ENCODE measurements at regions not wholly inside any gene's neighbourhood (a gene's known extent, or its start where the extent isn't known, plus 50 kb on each side); places are given as distances from the start of the nearest gene placed in this dataset.
"Not testable (repeated sequence)": the region's sequence is repeated elsewhere in the genome, so short reads cannot be mapped to it uniquely, and the experiment has no call there.

GRCh38 chr17:53627511-53627910 is 195.2 kb upstream of the KIF2B start:
- no peaks in the 10 kb centered on the region for H3K4me1 Mint-ChIP-seq (ENCODE audit: low read depth)
- H3K4me3 Mint-ChIP-seq, result no peak overlapping the region
- no peaks in the 10 kb centered on the region for H3K27me3 Mint-ChIP-seq (ENCODE audit: low read depth)
- DNase-seq (ENCODE audit: low spot score), result no peak
- no peaks in the 10 kb centered on the region for H3K36me3 Mint-ChIP-seq (ENCODE audit: low read depth)
- peaks cover 20% of the 10 kb centered on the region for H3K9me3 Mint-ChIP-seq
- H3K27ac Mint-ChIP-seq, result no peak overlapping the region

GRCh38 chr17:53626286-53626685 is 196.4 kb upstream of the KIF2B start:
- Mint-ChIP-seq H3K36me3 (ENCODE audit: low read depth) (no peaks in the 10 kb centered on the region), H3K4me3 (no peak overlapping the region), H3K9me3 (peaks cover 12% of the 10 kb centered on the region), H3K27me3 (ENCODE audit: low read depth) (no peaks in the 10 kb centered on the region), H3K27ac (no peak overlapping the region), H3K4me1 (ENCODE audit: low read depth) (no peaks in the 10 kb centered on the region)
- no peak for DNase-seq (ENCODE audit: low spot score)

GRCh38 chr17:53619025-53619424 is 203.7 kb upstream of the KIF2B start:
- Mint-ChIP-seq H3K36me3 (ENCODE audit: low read depth) (no peaks in the 10 kb centered on the region), H3K27me3 (ENCODE audit: low read depth) (no peaks in the 10 kb centered on the region), H3K4me1 (ENCODE audit: low read depth) (no peaks in the 10 kb centered on the region), H3K27ac (no peak overlapping the region), H3K4me3 (no peak overlapping the region), H3K9me3 (peaks cover 19% of the 10 kb centered on the region)
- DNase-seq (ENCODE audit: low spot score), result no peak

DNA sequence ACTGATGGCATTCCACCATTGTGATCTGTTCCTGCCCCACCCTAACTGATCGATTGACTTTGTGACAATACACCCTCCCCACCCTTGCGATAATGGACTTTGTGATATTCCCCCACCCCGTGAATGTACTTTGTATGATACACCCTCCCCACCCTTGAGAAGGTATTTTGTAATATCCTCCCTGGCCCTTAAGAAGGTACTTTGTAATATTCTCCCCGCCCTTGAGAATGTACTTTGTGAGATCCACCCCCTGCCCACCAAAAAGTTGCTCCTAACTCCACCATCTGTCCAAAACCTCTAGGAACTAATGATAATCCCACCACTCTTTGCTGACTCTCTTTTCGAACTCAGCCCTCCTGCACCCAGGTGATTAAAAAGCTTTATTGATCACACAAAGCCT is 214.5 kb upstream of the KIF2B start:
- peaks cover 46% of the 10 kb centered on the region for H3K9me3 Mint-ChIP-seq
- not testable (repeated sequence) for H3K4me3 Mint-ChIP-seq; H3K27ac Mint-ChIP-seq; DNase-seq (ENCODE audit: low spot score); H3K27me3 Mint-ChIP-seq (ENCODE audit: low read depth); H3K36me3 Mint-ChIP-seq (ENCODE audit: low read depth); H3K4me1 Mint-ChIP-seq (ENCODE audit: low read depth)

GRCh38 chr17:53607475-53607874 is 215.3 kb upstream of the KIF2B start:
- Mint-ChIP-seq H3K36me3 (ENCODE audit: low read depth) (no peaks in the 10 kb centered on the region), H3K27me3 (ENCODE audit: low read depth) (no peaks in the 10 kb centered on the region), H3K27ac (no peak overlapping the region), H3K4me3 (no peak overlapping the region), H3K9me3 (peaks cover 48% of the 10 kb centered on the region), H3K4me1 (ENCODE audit: low read depth) (no peaks in the 10 kb centered on the region)
- DNase-seq (ENCODE audit: low spot score), result no peak

DNA sequence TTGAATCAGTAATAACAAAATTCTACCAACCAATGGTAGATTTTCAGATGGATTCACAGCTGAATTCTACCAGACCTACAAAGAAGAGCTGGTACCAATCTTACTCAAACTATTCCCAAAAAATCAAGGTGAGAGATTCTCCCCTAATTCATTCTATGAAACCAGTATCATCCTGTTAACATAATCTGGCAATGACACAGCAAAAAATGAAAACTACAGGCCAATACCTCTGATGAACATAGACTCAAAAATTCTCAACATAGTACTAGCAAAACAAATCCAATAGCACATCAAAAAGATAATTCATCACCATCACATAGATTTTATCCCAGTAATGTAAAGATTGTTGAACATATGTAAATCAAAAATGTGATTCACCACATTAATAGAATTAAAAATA is 234.4 kb upstream of the KIF2B start:
- Mint-ChIP-seq H3K36me3 (ENCODE audit: low read depth) (no peaks in the 10 kb centered on the region), H3K4me3 (no peak overlapping the region), H3K4me1 (ENCODE audit: low read depth) (no peaks in the 10 kb centered on the region), H3K9me3 (peaks cover 49% of the 10 kb centered on the region), H3K27me3 (ENCODE audit: low read depth) (no peaks in the 10 kb centered on the region), H3K27ac (no peak overlapping the region)
- DNase-seq (ENCODE audit: low spot score), result no peak

DNA sequence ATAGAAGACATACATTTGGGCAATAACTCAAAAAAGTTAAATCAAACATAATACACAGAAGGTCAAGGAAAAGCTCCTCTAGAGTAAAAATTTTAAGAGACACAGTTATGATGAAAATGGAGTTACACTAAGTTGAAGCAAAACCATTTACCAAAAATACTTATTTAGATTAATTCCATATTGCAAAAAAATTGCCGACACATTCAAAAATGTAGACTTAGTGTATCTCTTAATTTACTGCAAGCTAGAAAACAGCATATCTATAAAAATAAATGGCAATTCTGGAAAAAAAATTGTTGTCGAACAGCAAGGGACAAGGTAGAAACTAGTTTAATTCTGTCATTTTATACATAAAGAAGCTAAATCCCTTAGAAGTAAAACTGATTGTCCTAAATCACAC is 248.7 kb upstream of the KIF2B start:
- no peak overlapping the region for H3K27ac Mint-ChIP-seq
- no peaks in the 10 kb centered on the region for H3K4me1 Mint-ChIP-seq (ENCODE audit: low read depth)
- no peaks in the 10 kb centered on the region for H3K36me3 Mint-ChIP-seq (ENCODE audit: low read depth)
- H3K9me3 Mint-ChIP-seq, result peaks cover 23% of the 10 kb centered on the region
- DNase-seq (ENCODE audit: low spot score), result no peak
- H3K27me3 Mint-ChIP-seq (ENCODE audit: low read depth), result no peaks in the 10 kb centered on the region
- no peak overlapping the region for H3K4me3 Mint-ChIP-seq

DNA sequence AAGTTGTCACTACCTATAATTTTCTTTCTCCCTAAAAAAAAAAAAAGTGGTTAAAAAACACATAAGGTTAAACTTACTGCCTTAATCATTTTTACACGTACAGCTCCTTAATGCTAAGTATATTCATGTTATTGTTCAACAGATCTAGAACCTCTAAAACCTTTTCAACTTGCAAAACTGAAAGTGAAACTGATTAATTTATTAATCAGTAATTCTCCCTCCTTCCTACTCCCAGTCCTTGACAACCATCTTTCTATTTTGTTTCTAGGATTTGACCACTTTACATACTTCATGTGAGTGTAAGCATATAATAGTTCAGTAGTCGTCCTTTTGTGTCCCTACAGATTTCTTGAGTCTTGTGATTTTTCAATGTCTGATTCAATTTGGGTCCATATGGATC is 251.4 kb upstream of the KIF2B start:
- Mint-ChIP-seq H3K4me3 (no peak overlapping the region), H3K9me3 (peaks cover 23% of the 10 kb centered on the region), H3K4me1 (ENCODE audit: low read depth) (no peaks in the 10 kb centered on the region), H3K27me3 (ENCODE audit: low read depth) (no peaks in the 10 kb centered on the region), H3K36me3 (ENCODE audit: low read depth) (no peaks in the 10 kb centered on the region), H3K27ac (no peak overlapping the region)
- no peak for DNase-seq (ENCODE audit: low spot score)

DNA sequence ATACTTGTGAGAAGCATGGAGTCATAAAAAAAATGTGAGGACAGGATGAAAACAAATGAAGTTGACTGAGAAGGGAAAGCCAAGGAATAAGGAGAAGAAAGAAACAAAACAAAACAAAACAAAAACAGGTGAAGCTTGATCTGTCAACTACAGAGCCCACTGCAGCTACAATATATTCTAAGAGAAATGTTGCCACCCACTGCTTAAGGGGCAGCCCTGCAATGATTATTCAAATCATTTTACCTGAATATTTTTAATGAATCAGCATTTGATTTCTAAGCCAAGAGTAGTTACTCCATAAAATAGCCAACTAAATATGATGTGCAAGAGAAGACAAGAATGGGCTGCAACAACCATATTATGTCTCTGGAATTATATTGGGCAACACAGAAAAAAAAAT is 252.0 kb upstream of the KIF2B start:
- H3K27ac Mint-ChIP-seq, result no peak overlapping the region
- no peaks in the 10 kb centered on the region for H3K4me1 Mint-ChIP-seq (ENCODE audit: low read depth)
- H3K4me3 Mint-ChIP-seq, result no peak overlapping the region
- H3K36me3 Mint-ChIP-seq (ENCODE audit: low read depth), result no peaks in the 10 kb centered on the region
- DNase-seq (ENCODE audit: low spot score), result no peak
- H3K9me3 Mint-ChIP-seq, result peaks cover 22% of the 10 kb centered on the region
- H3K27me3 Mint-ChIP-seq (ENCODE audit: low read depth), result no peaks in the 10 kb centered on the region

DNA sequence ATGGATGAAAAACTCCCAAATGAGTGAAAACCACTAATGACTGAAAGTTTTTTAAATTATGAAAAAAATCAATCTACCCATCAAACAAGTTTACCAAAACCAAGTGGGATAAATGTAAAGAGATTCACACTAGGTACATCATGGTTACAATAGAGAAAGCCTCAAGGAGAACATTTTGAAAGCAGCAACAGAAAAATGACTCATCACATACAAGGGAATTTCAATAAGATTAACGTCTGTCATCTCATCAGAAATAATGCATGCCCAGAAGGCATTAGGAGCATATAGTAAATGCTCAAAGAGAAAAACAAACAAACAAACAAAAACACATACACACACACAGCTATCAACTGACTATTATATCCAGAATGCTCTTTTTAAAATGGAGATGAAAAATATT is 261.8 kb upstream of the KIF2B start:
- H3K9me3 Mint-ChIP-seq, result peaks cover 27% of the 10 kb centered on the region
- H3K4me3 Mint-ChIP-seq, result no peak overlapping the region
- no peak overlapping the region for H3K27ac Mint-ChIP-seq
- DNase-seq (ENCODE audit: low spot score), result no peak
- H3K27me3 Mint-ChIP-seq (ENCODE audit: low read depth), result no peaks in the 10 kb centered on the region
- H3K4me1 Mint-ChIP-seq (ENCODE audit: low read depth), result no peaks in the 10 kb centered on the region
- no peaks in the 10 kb centered on the region for H3K36me3 Mint-ChIP-seq (ENCODE audit: low read depth)

GRCh38 chr17:53548252-53548651 is 274.5 kb upstream of the KIF2B start:
- no peaks in the 10 kb centered on the region for H3K27me3 Mint-ChIP-seq (ENCODE audit: low read depth)
- no peaks in the 10 kb centered on the region for H3K36me3 Mint-ChIP-seq (ENCODE audit: low read depth)
- H3K4me1 Mint-ChIP-seq (ENCODE audit: low read depth), result no peaks in the 10 kb centered on the region
- no peak overlapping the region for H3K27ac Mint-ChIP-seq
- H3K9me3 Mint-ChIP-seq, result peaks cover 34% of the 10 kb centered on the region
- DNase-seq (ENCODE audit: low spot score), result no peak
- H3K4me3 Mint-ChIP-seq, result no peak overlapping the region

DNA sequence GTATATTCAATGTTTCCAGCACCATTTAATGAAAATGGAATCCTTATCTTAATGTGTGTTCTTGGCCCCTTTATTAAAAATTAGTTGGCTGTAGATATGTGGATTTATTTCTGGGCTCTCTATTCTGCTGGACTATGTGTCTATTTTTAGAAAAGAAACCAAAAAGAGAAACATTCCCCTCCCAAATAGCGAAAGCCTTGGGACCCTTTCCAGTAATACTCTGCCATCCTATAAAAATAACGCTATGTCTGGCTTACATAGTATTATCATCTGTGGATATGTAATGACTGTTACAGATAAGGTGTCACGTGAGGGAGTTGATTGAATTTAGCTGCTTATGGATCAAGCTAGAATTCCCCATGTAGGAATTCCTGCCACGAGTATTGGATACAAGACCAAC is 279.3 kb upstream of the KIF2B start:
- no peak overlapping the region for H3K4me3 Mint-ChIP-seq
- no peak for DNase-seq (ENCODE audit: low spot score)
- H3K27ac Mint-ChIP-seq, result no peak overlapping the region
- H3K9me3 Mint-ChIP-seq, result peaks cover 34% of the 10 kb centered on the region
- no peaks in the 10 kb centered on the region for H3K4me1 Mint-ChIP-seq (ENCODE audit: low read depth)
- H3K27me3 Mint-ChIP-seq (ENCODE audit: low read depth), result no peaks in the 10 kb centered on the region
- H3K36me3 Mint-ChIP-seq (ENCODE audit: low read depth), result no peaks in the 10 kb centered on the region

- Mint-ChIP-seq H3K27ac (no peak overlapping the region), H3K4me1 (ENCODE audit: low read depth) (no peaks in the 10 kb centered on the region), H3K4me3 (no peak overlapping the region), H3K36me3 (ENCODE audit: low read depth) (no peaks in the 10 kb centered on the region), H3K9me3 (peaks cover 27% of the 10 kb centered on the region), H3K27me3 (ENCODE audit: low read depth) (no peaks in the 10 kb centered on the region)
- no peak for DNase-seq (ENCODE audit: low spot score)
Observed at GRCh38 chr17:53538129-53538617, 284.6 kb upstream of the KIF2B start.

GRCh38 chr17:53527473-53527872 is 295.3 kb upstream of the KIF2B start:
- H3K27ac Mint-ChIP-seq, result no peak overlapping the region
- H3K4me3 Mint-ChIP-seq, result no peak overlapping the region
- no peaks in the 10 kb centered on the region for H3K4me1 Mint-ChIP-seq (ENCODE audit: low read depth)
- H3K36me3 Mint-ChIP-seq (ENCODE audit: low read depth), result no peaks in the 10 kb centered on the region
- DNase-seq (ENCODE audit: low spot score), result no peak
- no peaks in the 10 kb centered on the region for H3K27me3 Mint-ChIP-seq (ENCODE audit: low read depth)
- H3K9me3 Mint-ChIP-seq, result peaks cover 31% of the 10 kb centered on the region

DNA sequence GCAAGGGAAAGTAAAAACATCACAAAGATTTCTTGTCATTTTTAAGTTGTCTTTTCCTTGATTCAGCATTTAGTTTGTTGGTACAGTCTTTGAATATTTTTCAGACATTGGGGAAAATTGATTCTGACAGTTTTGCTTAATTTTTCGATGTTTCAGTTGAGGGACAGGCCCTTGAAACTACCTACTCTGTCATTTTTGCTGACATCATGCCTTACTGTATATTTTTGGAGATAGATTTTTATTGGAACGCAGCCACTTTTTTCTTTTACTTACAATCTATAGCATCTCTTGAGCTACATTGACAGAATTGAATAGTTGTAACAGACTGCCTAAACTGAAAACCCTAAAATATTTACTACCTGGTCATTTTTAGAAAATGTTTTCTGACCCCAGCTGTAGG is 297.1 kb upstream of the KIF2B start:
- Mint-ChIP-seq H3K27me3 (ENCODE audit: low read depth) (no peaks in the 10 kb centered on the region), H3K36me3 (ENCODE audit: low read depth) (no peaks in the 10 kb centered on the region), H3K4me3 (no peak overlapping the region), H3K9me3 (peaks cover 34% of the 10 kb centered on the region), H3K27ac (no peak overlapping the region), H3K4me1 (ENCODE audit: low read depth) (no peaks in the 10 kb centered on the region)
- no peak for DNase-seq (ENCODE audit: low spot score)

Measured in T-helper 2 cell treated with Interferon-gamma antibody and Interleukin-4, amounts not matched to agents 5 μg/mL and 100 μg/mL, for 36 hours (primary cell).